Smooth muscle cell (in vitro differentiated cells): ENCODE measurements at regions not wholly inside any gene's neighbourhood (a gene's known extent, or its start where the extent isn't known, plus 50 kb on each side); places are given as distances from the start of the nearest gene placed in this dataset.

ENCODE experiments used
- DNase-seq: peaks from one replicate; lab custom pipeline; 2025; ENCODE audit not compliant: unreplicated experiment; lab: John Stamatoyannopoulos, UW
- H2AFZ ChIP-seq: fragments of 200-600 bp; sonication (generic); 2 replicates; pipeline ENCODE4 v1.6.0; 2016; ENCODE audit warnings: antibody characterized with exemption, low read depth, mild to moderate bottlenecking
- H3F3A ChIP-seq: fragments of 200-600 bp; sonication (generic); 2 replicates; pipeline ENCODE4 v1.6.0; 2017; ENCODE audit warnings: antibody characterized with exemption, low read depth
- H3K27ac ChIP-seq: fragments of 200-600 bp; sonication (generic); 2 replicates; pipeline ENCODE4 v1.5.1; 2016; ENCODE audit warnings: low read depth, mild to moderate bottlenecking
- H3K27me3 ChIP-seq: fragments of 200-600 bp; sonication (generic); 2 replicates; pipeline ENCODE4 v1.6.1; 2016; ENCODE audit warnings: low read depth, mild to moderate bottlenecking
- H3K36me3 ChIP-seq: fragments of 200-600 bp; sonication (generic); 2 replicates; pipeline ENCODE4 v1.5.1; 2016; ENCODE audit warnings: low read depth
- H3K4me1 ChIP-seq: fragments of 200-600 bp; sonication (generic); 2 replicates; pipeline ENCODE4 v1.5.1; 2016; ENCODE audit warnings: low read depth
- H3K4me2 ChIP-seq: fragments of 200-600 bp; sonication (generic); 2 replicates; pipeline ENCODE4 v1.6.0; 2016; ENCODE audit warnings: mild to moderate bottlenecking
- H3K4me3 ChIP-seq: fragments of 200-600 bp; sonication (generic); 2 replicates; pipeline ENCODE4 v1.5.1; 2016; ENCODE audit warnings: mild to moderate bottlenecking
- H3K79me2 ChIP-seq: fragments of 200-600 bp; sonication (generic); 2 replicates; pipeline ENCODE4 v1.6.0; 2016; ENCODE audit warnings: low read depth, mild to moderate bottlenecking
- H3K9ac ChIP-seq: fragments of 200-600 bp; sonication (generic); 2 replicates; pipeline ENCODE4 v1.6.0; 2016; ENCODE audit warnings: low read depth
- H3K9me3 ChIP-seq: fragments of 200-600 bp; sonication (generic); replicated peaks from 2 replicates; pipeline ENCODE4 v1.5.1; 2016; ENCODE audit warnings: low read depth
- H4K20me1 ChIP-seq: fragments of 200-600 bp; sonication (generic); 2 replicates; pipeline ENCODE4 v1.6.0; 2016; ENCODE audit warnings: low read depth
- CTCF ChIP-seq: fragments of 200-600 bp; sonication (generic); IDR thresholded peaks from 2 replicates; pipeline ENCODE4 v1.5.1; 2017; ENCODE audit warnings: borderline replicate concordance, mild to moderate bottlenecking, antibody characterized with exemption; ENCODE audit not compliant: insufficient read depth, poor library complexity, severe bottlenecking
- WGBS: methylation state at CpG from one replicate; pipeline ENCODE4 v1.1.7; 2016; ENCODE audit warnings: low lambda C conversion rate; 5-methylcytosine and 5-hydroxymethylcytosine counted together

GRCh38 chr22:27154717-27155116 is 497.3 kb downstream of the MIAT start:
- Histone ChIP-seq H3K79me2 (no peaks in the 10 kb centered on the region), H3K4me2 (no peak overlapping the region), H3K27ac (no peak overlapping the region), H3K4me1 (peaks cover under 1% of the 10 kb centered on the region), H3K4me3 (no peak overlapping the region), H3K9me3 (no peaks in the 10 kb centered on the region), H2AFZ (no peak overlapping the region), H3K36me3 (no peaks in the 10 kb centered on the region), H3K27me3 (peaks cover 30% of the 10 kb centered on the region), H3F3A (no peaks in the 10 kb centered on the region), H3K9ac (no peak overlapping the region), H4K20me1 (no peaks in the 10 kb centered on the region)
- no peak for TF ChIP-seq CTCF
- 93% methylated on average over 12 of the region's 12 CpGs for WGBS
- DNase-seq = no peak

- Histone ChIP-seq H3K36me3 (no peaks in the 10 kb centered on the region), H2AFZ (no peak overlapping the region), H4K20me1 (no peaks in the 10 kb centered on the region), H3K9ac (no peak overlapping the region), H3K9me3 (no peaks in the 10 kb centered on the region), H3F3A (no peaks in the 10 kb centered on the region), H3K79me2 (no peaks in the 10 kb centered on the region), H3K27ac (no peak overlapping the region), H3K4me2 (no peak overlapping the region), H3K27me3 (peaks cover 52% of the 10 kb centered on the region), H3K4me3 (no peak overlapping the region), H3K4me1 (peaks cover 2% of the 10 kb centered on the region)
- TF ChIP-seq CTCF = no peak
- DNase-seq = no peak
- WGBS = 82% methylated on average over 8 of the region's 8 CpGs
These were observed 499.6 kb downstream of the MIAT start for GRCh38 chr22:27156821-27157489.

- H3K4me1 ChIP-seq = peaks cover 2% of the 10 kb centered on the region
- H4K20me1 ChIP-seq = no peaks in the 10 kb centered on the region
- no peaks in the 10 kb centered on the region for H3F3A ChIP-seq
- H3K79me2 ChIP-seq = no peaks in the 10 kb centered on the region
- no peak overlapping the region for H3K27ac ChIP-seq
- H3K27me3 ChIP-seq = peaks cover 61% of the 10 kb centered on the region
- no peak overlapping the region for H3K9ac ChIP-seq
- H3K4me2 ChIP-seq = no peak overlapping the region
- H3K36me3 ChIP-seq = no peaks in the 10 kb centered on the region
- H2AFZ ChIP-seq = no peak overlapping the region
- H3K4me3 ChIP-seq = no peak overlapping the region
- 80% methylated on average over 13 of the region's 13 CpGs for WGBS
- H3K9me3 ChIP-seq = no peaks in the 10 kb centered on the region
- TF ChIP-seq CTCF = no peak
- DNase-seq = no peak
These were observed 500.4 kb downstream of the MIAT start for GRCh38 chr22:27157666-27158370.
